Loucy (cell line): ENCODE measurements at regions not wholly inside any gene's neighbourhood (a gene's known extent, or its start where the extent isn't known, plus 50 kb on each side); places are given as distances from the start of the nearest gene placed in this dataset.

Source experiments
- CTCF ChIP-seq: fragments of 200-600 bp; sonication (generic); conservative IDR thresholded peaks from 2 replicates; pipeline ENCODE4 v1.5.1; 2014; ENCODE audit warnings: mild to moderate bottlenecking, antibody characterized with exemption, low read length
- EZH2phosphoT487 ChIP-seq: fragments of 200-600 bp; IDR thresholded peaks from 2 replicates; pipeline ENCODE4 v1.6.1; 2018; ENCODE audit warnings: antibody characterized with exemption, mild to moderate bottlenecking, moderate library complexity, borderline replicate concordance

GRCh38 chr15:46921891-46922290 lies 795.4 kb upstream of the SEMA6D start:
- TF ChIP-seq CTCF (no peak), EZH2phosphoT487 (no peak)
